Upper lobe of left lung (tissue), 4 donors: ENCODE measurements at regions not wholly inside any gene's neighbourhood (a gene's known extent, or its start where the extent isn't known, plus 50 kb on each side); places are given as distances from the start of the nearest gene placed in this dataset.

Experiments used
- EP300 ChIP-seq, 4 donors: sonication (generic); formaldehyde crosslinking; IDR thresholded peaks; one replicate each; pipeline ENCODE4 v1.5.1; 2017; ENCODE audit warnings: antibody characterized with exemption in 4 of 4, control low read depth in 2 of 4
- POLR2A ChIP-seq, 4 donors: fragments of 450-650 bp; IDR thresholded peaks; one replicate each; pipeline ENCODE4 v1.5.1; 2016 to 2017; ENCODE audit warnings: antibody characterized with exemption in 4 of 4, mild to moderate bottlenecking in 2 of 4

DNA sequence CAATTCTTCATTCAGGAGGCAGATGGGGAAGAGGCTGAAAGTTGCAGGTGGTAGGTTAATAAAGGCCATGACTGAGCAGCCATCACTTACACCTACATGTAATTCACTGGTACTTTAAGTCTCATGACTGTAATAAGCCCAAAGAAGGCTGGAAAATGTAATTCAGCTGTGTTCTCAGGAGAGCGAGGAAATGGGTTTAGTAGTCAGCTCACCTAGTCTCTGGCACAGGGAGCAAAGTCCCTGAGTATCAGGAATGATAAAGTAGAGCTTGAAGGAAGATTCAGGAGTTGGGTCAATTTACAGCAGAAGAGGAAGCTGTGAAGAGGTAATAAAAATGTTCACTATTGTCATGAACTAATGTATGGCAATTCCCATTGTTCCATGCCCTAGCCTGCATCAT is 393.4 kb upstream of the KAZN start:
- TF ChIP-seq POLR2A (IDR thresholded peaks at IDR 0.05) (no peak), EP300 (IDR thresholded peaks at IDR 0.05) (no peak)
